HepG2 (cell line): ENCODE measurements at regions not wholly inside any gene's neighbourhood (a gene's known extent, or its start where the extent isn't known, plus 50 kb on each side); places are given as distances from the start of the nearest gene placed in this dataset.

Experiments
- E2F1 ChIP-seq: sonication (generic); formaldehyde crosslinking; IDR thresholded peaks from 2 replicates; pipeline ENCODE4 v1.5.0; 2020; ENCODE audit warnings: missing genetic modification reagents
- JUND ChIP-seq: sonication (generic); formaldehyde crosslinking; IDR thresholded peaks from 2 replicates; pipeline ENCODE4 v1.8.0; 2022; ENCODE audit warnings: mild to moderate bottlenecking, missing genetic modification reagents
- SRSF1 ChIP-seq: fragments of 200-400 bp; formaldehyde crosslinking; optimal IDR thresholded peaks from 2 replicates; pipeline ENCODE3; 2017; ENCODE audit warnings: mild to moderate bottlenecking, low read depth, low read length, moderate library complexity
- TF ChIP-seq, protein P1 (sequence below): sonication (generic); formaldehyde crosslinking; IDR thresholded peaks from 2 replicates; pipeline ENCODE4 v1.5.0; 2020; ENCODE audit warnings: mild to moderate bottlenecking, missing genetic modification reagents
- TF ChIP-seq, protein P2 (sequence below): sonication (generic); formaldehyde crosslinking; IDR thresholded peaks from 2 replicates; pipeline ENCODE4 v1.9.0; 2021; ENCODE audit warnings: missing genetic modification reagents, borderline replicate concordance
- TF ChIP-seq, protein P3 (sequence below): sonication (generic); formaldehyde crosslinking; IDR thresholded peaks from 2 replicates; pipeline ENCODE4 v1.8.0; 2022; ENCODE audit warnings: low read depth, missing genetic modification reagents

DNA sequence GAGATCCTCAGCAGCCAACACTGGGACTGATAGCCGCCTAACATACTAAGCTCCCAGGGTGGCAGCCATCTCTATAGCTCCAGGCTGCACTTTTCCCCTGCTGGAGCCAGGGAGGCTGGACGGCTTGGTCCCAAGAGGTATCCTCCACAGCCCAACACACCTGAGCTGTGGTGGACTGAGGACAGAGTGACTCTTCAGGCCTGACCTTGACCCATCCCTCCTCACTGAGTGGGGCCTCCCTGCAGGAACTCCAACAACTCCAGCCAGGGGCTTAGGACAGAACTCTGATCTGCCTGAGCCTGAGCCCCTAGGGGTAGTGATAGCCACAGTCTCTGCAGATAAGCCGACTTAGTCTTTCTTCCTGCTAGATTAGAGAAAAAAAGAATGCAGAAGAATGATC is 958.1 kb upstream of the PRR20A start:
- TF ChIP-seq, protein P1, sequence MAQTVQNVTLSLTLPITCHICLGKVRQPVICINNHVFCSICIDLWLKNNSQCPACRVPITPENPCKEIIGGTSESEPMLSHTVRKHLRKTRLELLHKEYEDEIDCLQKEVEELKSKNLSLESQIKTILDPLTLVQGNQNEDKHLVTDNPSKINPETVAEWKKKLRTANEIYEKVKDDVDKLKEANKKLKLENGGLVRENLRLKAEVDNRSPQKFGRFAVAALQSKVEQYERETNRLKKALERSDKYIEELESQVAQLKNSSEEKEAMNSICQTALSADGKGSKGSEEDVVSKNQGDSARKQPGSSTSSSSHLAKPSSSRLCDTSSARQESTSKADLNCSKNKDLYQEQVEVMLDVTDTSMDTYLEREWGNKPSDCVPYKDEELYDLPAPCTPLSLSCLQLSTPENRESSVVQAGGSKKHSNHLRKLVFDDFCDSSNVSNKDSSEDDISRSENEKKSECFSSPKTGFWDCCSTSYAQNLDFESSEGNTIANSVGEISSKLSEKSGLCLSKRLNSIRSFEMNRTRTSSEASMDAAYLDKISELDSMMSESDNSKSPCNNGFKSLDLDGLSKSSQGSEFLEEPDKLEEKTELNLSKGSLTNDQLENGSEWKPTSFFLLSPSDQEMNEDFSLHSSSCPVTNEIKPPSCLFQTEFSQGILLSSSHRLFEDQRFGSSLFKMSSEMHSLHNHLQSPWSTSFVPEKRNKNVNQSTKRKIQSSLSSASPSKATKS, result no peak
- TF ChIP-seq, protein P2, sequence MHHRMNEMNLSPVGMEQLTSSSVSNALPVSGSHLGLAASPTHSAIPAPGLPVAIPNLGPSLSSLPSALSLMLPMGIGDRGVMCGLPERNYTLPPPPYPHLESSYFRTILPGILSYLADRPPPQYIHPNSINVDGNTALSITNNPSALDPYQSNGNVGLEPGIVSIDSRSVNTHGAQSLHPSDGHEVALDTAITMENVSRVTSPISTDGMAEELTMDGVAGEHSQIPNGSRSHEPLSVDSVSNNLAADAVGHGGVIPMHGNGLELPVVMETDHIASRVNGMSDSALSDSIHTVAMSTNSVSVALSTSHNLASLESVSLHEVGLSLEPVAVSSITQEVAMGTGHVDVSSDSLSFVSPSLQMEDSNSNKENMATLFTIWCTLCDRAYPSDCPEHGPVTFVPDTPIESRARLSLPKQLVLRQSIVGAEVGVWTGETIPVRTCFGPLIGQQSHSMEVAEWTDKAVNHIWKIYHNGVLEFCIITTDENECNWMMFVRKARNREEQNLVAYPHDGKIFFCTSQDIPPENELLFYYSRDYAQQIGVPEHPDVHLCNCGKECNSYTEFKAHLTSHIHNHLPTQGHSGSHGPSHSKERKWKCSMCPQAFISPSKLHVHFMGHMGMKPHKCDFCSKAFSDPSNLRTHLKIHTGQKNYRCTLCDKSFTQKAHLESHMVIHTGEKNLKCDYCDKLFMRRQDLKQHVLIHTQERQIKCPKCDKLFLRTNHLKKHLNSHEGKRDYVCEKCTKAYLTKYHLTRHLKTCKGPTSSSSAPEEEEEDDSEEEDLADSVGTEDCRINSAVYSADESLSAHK (CRISPR knock-in tag), result no peak
- TF ChIP-seq, protein P3, sequence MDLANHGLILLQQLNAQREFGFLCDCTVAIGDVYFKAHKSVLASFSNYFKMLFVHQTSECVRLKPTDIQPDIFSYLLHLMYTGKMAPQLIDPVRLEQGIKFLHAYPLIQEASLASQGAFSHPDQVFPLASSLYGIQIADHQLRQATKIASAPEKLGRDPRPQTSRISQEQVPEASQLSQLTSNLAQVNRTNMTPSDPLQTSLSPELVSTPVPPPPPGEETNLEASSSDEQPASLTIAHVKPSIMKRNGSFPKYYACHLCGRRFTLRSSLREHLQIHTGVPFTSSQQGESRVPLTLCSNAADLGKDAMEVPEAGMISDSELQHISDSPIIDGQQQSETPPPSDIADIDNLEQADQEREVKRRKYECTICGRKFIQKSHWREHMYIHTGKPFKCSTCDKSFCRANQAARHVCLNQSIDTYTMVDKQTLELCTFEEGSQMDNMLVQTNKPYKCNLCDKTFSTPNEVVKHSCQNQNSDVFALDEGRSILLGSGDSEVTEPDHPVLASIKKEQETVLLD (CRISPR knock-in tag), result no peak
- TF ChIP-seq E2F1 (CRISPR knock-in tag) (no peak), SRSF1 (no peak), JUND (no peak)
